ENCODE measurements at regions not wholly inside any gene's neighbourhood (a gene's known extent, or its start where the extent isn't known, plus 50 kb on each side); places are given as distances from the start of the nearest gene placed in this dataset.

DNA sequence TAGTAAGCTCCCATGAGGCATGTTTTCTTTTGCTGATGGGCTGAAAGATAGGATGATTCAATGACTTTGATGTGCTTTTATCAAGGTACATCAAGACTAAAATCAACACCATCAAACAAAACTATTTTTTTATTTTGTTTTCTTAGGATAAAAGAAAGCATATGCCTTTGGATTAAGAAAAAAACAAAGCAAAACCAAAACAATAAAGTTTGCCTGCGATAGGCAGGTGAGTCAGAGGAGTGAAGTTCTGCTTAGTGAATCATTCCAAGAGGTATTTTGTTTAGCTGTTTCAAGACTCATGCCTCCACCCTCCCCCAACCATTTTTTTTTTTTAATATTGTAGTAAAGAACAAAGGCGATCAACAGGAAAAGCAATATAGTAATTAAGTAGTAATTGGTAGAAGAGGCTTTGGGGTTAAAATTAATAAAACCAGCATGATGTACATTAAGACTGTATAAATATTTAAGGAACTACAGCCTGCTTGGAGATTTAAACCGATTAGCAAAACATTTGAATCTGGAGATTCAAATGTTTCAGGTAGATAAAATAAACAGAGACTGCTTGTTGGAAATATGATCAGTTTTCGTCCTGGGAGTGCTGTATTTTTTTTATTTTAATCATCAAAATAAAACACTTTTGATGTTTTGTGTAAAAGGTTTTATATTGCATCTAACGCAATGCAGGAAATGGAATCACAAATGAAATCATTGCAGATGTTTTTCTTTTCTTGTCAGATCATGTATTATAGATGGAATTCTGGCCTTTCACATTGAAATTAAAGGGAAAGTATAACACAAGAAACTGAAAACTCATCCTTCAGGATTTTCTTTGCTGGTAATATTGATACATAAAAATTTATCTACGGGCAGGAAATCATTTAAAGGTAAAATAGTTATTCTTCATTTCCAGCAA, 482.3 kb upstream of the MANEA start:
- Histone ChIP-seq H3K9me3 (ENCODE audit: low read length) (no peaks in the 10 kb centered on the region), H3F3A (ENCODE audit: insufficient read depth, low read length) (no peaks in the 10 kb centered on the region), H3K9ac (ENCODE audit: low read length) (no peak overlapping the region), H3K4me2 (ENCODE audit: low read length) (no peak overlapping the region), H3K9me2 (ENCODE audit: low read depth, low read length) (no peaks in the 10 kb centered on the region), H2AFZ (ENCODE audit: low read length) (no peak overlapping the region), H4K20me1 (ENCODE audit: insufficient read depth, low read length) (no peaks in the 10 kb centered on the region), H3K27ac (ENCODE audit: low read depth, low read length, poor library complexity, severe bottlenecking) (no peak overlapping the region), H3K36me3 (ENCODE audit: insufficient read depth, low read length) (no peaks in the 10 kb centered on the region), H3K27me3 (ENCODE audit: insufficient read depth, low read length) (no peaks in the 10 kb centered on the region), H3K4me3 (ENCODE audit: low read depth, low read length, poor library complexity, severe bottlenecking) (no peak overlapping the region), H3K4me1 (ENCODE audit: insufficient read depth, low read length, severe bottlenecking) (no peaks in the 10 kb centered on the region), H3K79me2 (ENCODE audit: insufficient read depth, low read length) (no peaks in the 10 kb centered on the region)
- TF ChIP-seq EZH2 (IDR thresholded peaks at IDR 0.05; ENCODE audit: borderline replicate concordance, low read length): no peak
- TF ChIP-seq, protein P1, sequence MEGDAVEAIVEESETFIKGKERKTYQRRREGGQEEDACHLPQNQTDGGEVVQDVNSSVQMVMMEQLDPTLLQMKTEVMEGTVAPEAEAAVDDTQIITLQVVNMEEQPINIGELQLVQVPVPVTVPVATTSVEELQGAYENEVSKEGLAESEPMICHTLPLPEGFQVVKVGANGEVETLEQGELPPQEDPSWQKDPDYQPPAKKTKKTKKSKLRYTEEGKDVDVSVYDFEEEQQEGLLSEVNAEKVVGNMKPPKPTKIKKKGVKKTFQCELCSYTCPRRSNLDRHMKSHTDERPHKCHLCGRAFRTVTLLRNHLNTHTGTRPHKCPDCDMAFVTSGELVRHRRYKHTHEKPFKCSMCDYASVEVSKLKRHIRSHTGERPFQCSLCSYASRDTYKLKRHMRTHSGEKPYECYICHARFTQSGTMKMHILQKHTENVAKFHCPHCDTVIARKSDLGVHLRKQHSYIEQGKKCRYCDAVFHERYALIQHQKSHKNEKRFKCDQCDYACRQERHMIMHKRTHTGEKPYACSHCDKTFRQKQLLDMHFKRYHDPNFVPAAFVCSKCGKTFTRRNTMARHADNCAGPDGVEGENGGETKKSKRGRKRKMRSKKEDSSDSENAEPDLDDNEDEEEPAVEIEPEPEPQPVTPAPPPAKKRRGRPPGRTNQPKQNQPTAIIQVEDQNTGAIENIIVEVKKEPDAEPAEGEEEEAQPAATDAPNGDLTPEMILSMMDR (IDR thresholded peaks at IDR 0.05; ENCODE audit: low read length): no peak

DNA sequence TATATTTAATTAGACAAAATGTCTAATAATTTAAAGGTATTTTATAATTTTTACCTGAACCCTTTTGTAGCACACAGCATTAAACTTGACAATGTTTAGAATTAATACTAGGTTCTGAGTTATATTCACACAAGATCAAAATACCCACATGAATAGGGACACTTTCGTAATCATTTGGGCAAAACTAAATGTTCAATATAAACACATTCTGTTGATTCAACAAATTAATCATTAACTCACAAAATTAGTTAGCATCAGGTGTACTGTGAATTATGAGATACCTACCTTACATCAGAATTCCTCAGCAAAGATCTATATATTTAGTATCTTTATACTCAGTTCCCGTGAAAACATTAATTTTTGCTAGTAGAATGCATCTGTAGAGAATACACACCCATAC, 481.5 kb upstream of the MANEA start:
- Histone ChIP-seq H3K4me2 (ENCODE audit: low read length) (no peak overlapping the region), H3K9ac (ENCODE audit: low read length) (no peak overlapping the region), H3F3A (ENCODE audit: insufficient read depth, low read length) (no peaks in the 10 kb centered on the region), H4K20me1 (ENCODE audit: insufficient read depth, low read length) (no peaks in the 10 kb centered on the region), H3K9me3 (ENCODE audit: low read length) (no peaks in the 10 kb centered on the region), H3K27me3 (ENCODE audit: insufficient read depth, low read length) (no peaks in the 10 kb centered on the region), H3K36me3 (ENCODE audit: insufficient read depth, low read length) (no peaks in the 10 kb centered on the region), H3K27ac (ENCODE audit: low read depth, low read length, poor library complexity, severe bottlenecking) (no peak overlapping the region), H3K4me3 (ENCODE audit: low read depth, low read length, poor library complexity, severe bottlenecking) (no peak overlapping the region), H2AFZ (ENCODE audit: low read length) (no peak overlapping the region), H3K9me2 (ENCODE audit: low read depth, low read length) (no peaks in the 10 kb centered on the region), H3K79me2 (ENCODE audit: insufficient read depth, low read length) (no peaks in the 10 kb centered on the region), H3K4me1 (ENCODE audit: insufficient read depth, low read length, severe bottlenecking) (no peaks in the 10 kb centered on the region)
- no peak for TF ChIP-seq EZH2 (IDR thresholded peaks at IDR 0.05; ENCODE audit: borderline replicate concordance, low read length)
- TF ChIP-seq, protein P1 (IDR thresholded peaks at IDR 0.05; ENCODE audit: low read length): no peak

DNA sequence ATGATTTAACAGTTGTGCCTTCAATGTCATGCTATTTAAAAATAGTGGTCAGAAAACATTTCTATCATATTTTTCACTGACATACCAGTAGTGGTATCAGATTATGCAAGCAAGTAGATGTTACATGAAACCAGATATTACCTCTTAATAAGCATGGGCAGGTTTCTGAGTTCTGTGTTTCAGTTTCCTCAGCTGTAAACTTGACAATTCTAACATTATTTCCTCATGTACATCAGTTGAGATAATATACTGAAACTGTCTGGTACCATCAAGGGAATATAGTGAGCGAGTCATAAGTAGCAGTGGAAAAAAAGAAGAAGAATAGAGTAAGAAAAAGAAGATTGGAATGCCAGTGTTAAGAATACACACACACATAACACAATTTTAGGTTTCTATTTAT, 477.9 kb upstream of the MANEA start:
- no peaks in the 10 kb centered on the region for H3K9me3 ChIP-seq (ENCODE audit: low read length)
- no peaks in the 10 kb centered on the region for H3K79me2 ChIP-seq (ENCODE audit: insufficient read depth, low read length)
- H3K27ac ChIP-seq (ENCODE audit: low read depth, low read length, poor library complexity, severe bottlenecking): no peak overlapping the region
- H3K27me3 ChIP-seq (ENCODE audit: insufficient read depth, low read length): no peaks in the 10 kb centered on the region
- H4K20me1 ChIP-seq (ENCODE audit: insufficient read depth, low read length): no peaks in the 10 kb centered on the region
- no peak overlapping the region for H3K4me2 ChIP-seq (ENCODE audit: low read length)
- H3K9me2 ChIP-seq (ENCODE audit: low read depth, low read length): no peaks in the 10 kb centered on the region
- no peaks in the 10 kb centered on the region for H3K4me1 ChIP-seq (ENCODE audit: insufficient read depth, low read length, severe bottlenecking)
- no peak overlapping the region for H3K9ac ChIP-seq (ENCODE audit: low read length)
- no peak overlapping the region for H2AFZ ChIP-seq (ENCODE audit: low read length)
- H3F3A ChIP-seq (ENCODE audit: insufficient read depth, low read length): no peaks in the 10 kb centered on the region
- no peaks in the 10 kb centered on the region for H3K36me3 ChIP-seq (ENCODE audit: insufficient read depth, low read length)
- H3K4me3 ChIP-seq (ENCODE audit: low read depth, low read length, poor library complexity, severe bottlenecking): no peak overlapping the region
- no peak for TF ChIP-seq EZH2 (IDR thresholded peaks at IDR 0.05; ENCODE audit: borderline replicate concordance, low read length)
- TF ChIP-seq, protein P1 (IDR thresholded peaks at IDR 0.05; ENCODE audit: low read length): no peak
